ENCODE measurements at regions not wholly inside any gene's neighbourhood (a gene's known extent, or its start where the extent isn't known, plus 50 kb on each side); places are given as distances from the start of the nearest gene placed in this dataset.

DNA sequence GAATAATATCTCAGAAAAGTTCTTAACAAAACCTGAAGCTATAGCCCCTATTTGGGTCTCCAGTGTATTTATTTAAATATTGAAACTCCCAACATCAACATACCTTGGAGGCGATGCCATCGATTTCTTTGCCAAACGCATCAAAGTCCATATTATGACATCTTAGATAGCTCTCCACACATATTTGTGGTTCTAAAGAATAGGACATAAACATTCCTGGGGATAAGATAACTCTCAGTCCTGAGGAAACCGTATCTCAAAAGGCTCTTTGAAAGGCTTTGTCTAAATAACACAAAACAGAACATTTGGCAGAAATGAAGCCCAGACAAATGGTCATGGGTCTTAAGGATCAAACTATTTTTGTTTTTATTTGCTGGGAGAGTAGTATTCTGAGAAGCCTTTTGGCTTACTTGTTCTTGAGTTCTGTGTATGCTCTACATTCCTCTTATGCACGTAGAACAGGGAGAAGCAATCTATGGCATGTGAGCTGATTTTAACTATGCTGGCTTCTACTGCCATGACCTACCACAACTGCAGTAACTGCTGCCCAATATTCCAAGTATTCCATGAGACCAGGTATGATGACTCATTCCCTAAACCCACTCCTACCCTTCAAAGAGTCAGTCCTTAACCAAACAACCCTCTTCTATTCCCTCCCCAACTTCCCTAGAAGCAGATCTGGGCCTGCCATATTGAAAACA is 279.0 kb upstream of the ZFHX3 start:
- TF ChIP-seq, protein P1, sequence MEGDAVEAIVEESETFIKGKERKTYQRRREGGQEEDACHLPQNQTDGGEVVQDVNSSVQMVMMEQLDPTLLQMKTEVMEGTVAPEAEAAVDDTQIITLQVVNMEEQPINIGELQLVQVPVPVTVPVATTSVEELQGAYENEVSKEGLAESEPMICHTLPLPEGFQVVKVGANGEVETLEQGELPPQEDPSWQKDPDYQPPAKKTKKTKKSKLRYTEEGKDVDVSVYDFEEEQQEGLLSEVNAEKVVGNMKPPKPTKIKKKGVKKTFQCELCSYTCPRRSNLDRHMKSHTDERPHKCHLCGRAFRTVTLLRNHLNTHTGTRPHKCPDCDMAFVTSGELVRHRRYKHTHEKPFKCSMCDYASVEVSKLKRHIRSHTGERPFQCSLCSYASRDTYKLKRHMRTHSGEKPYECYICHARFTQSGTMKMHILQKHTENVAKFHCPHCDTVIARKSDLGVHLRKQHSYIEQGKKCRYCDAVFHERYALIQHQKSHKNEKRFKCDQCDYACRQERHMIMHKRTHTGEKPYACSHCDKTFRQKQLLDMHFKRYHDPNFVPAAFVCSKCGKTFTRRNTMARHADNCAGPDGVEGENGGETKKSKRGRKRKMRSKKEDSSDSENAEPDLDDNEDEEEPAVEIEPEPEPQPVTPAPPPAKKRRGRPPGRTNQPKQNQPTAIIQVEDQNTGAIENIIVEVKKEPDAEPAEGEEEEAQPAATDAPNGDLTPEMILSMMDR (IDR thresholded peaks at IDR 0.05; ENCODE audit: poor library complexity): no peak
- TF ChIP-seq EZH2 (IDR thresholded peaks at IDR 0.05; ENCODE audit: borderline replicate concordance): no peak
